ENCODE measurements at regions not wholly inside any gene's neighbourhood (a gene's known extent, or its start where the extent isn't known, plus 50 kb on each side); places are given as distances from the start of the nearest gene placed in this dataset.
"Not testable (repeated sequence)": the region's sequence is repeated elsewhere in the genome, so short reads cannot be mapped to it uniquely, and the experiment has no call there.

GRCh38 chr2:89764571-89765360 is 1073.3 kb downstream of the RPIA start:
- not testable (repeated sequence) for H3K4me3 ChIP-seq (ENCODE audit: low read length); H3K4me2 ChIP-seq (ENCODE audit: low read length); H3K27me3 ChIP-seq (ENCODE audit: insufficient read depth, low read depth, low read length); H3K36me3 ChIP-seq (ENCODE audit: insufficient read depth, low read length); H3K9me2 ChIP-seq (ENCODE audit: insufficient read depth, low read length); H2AFZ ChIP-seq (ENCODE audit: low read depth, low read length); H3F3A ChIP-seq (ENCODE audit: insufficient read depth, low read length, poor library complexity, severe bottlenecking); H3K27ac ChIP-seq (ENCODE audit: low read length); H3K79me2 ChIP-seq (replicated peaks; ENCODE audit: insufficient read depth, low read length); H4K20me1 ChIP-seq (ENCODE audit: insufficient read depth); H3K9ac ChIP-seq (ENCODE audit: low read length)
- peaks cover 36% of the 10 kb centered on the region for H3K9me3 ChIP-seq (ENCODE audit: low read length)

- H3K27ac ChIP-seq (ENCODE audit: low read length); H3K36me3 ChIP-seq (ENCODE audit: insufficient read depth, low read length); H4K20me1 ChIP-seq (ENCODE audit: insufficient read depth); H3K4me2 ChIP-seq (ENCODE audit: low read length); H3F3A ChIP-seq (ENCODE audit: insufficient read depth, low read length, poor library complexity, severe bottlenecking); H3K27me3 ChIP-seq (ENCODE audit: insufficient read depth, low read depth, low read length); H3K9ac ChIP-seq (ENCODE audit: low read length); H3K4me3 ChIP-seq (ENCODE audit: low read length); H3K9me2 ChIP-seq (ENCODE audit: insufficient read depth, low read length); H3K79me2 ChIP-seq (replicated peaks; ENCODE audit: insufficient read depth, low read length); H2AFZ ChIP-seq (ENCODE audit: low read depth, low read length): not testable (repeated sequence)
- peaks cover 36% of the 10 kb centered on the region for H3K9me3 ChIP-seq (ENCODE audit: low read length)
Observed at GRCh38 chr2:89765361-89765718, 1073.9 kb downstream of the RPIA start.

GRCh38 chr2:89766141-89766990 is 1074.9 kb downstream of the RPIA start:
- not testable (repeated sequence) for H3K9ac ChIP-seq (ENCODE audit: low read length); H3K79me2 ChIP-seq (replicated peaks; ENCODE audit: insufficient read depth, low read length); H3F3A ChIP-seq (ENCODE audit: insufficient read depth, low read length, poor library complexity, severe bottlenecking); H3K27me3 ChIP-seq (ENCODE audit: insufficient read depth, low read depth, low read length); H4K20me1 ChIP-seq (ENCODE audit: insufficient read depth); H3K4me2 ChIP-seq (ENCODE audit: low read length); H3K4me3 ChIP-seq (ENCODE audit: low read length); H3K36me3 ChIP-seq (ENCODE audit: insufficient read depth, low read length); H3K27ac ChIP-seq (ENCODE audit: low read length); H2AFZ ChIP-seq (ENCODE audit: low read depth, low read length); H3K9me2 ChIP-seq (ENCODE audit: insufficient read depth, low read length)
- H3K9me3 ChIP-seq (ENCODE audit: low read length) = peaks cover 36% of the 10 kb centered on the region

DNA sequence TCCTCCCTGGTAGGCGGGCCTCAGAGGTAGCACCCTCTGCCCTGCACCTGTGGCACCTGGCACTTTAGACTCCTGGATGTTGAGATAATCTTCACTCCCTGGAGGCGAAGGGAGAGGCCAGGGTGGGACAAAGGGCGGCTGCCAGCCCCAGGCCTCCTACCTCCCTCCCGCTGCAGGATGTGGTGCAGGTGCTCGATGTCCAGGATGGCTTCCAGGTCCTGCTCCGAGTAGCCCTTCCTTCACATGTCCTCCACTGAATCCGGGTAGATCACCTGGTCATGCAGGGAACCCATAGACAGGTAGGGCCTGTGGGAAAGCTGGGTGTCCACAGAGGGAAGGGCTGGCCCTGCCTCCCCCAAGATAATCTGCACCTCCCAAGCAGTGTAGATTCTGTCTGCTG is 1075.6 kb downstream of the RPIA start:
- H3K4me3 ChIP-seq (ENCODE audit: low read length); H2AFZ ChIP-seq (ENCODE audit: low read depth, low read length); H3K9ac ChIP-seq (ENCODE audit: low read length); H3K36me3 ChIP-seq (ENCODE audit: insufficient read depth, low read length); H3K4me2 ChIP-seq (ENCODE audit: low read length); H4K20me1 ChIP-seq (ENCODE audit: insufficient read depth); H3K27ac ChIP-seq (ENCODE audit: low read length); H3K79me2 ChIP-seq (replicated peaks; ENCODE audit: insufficient read depth, low read length); H3K27me3 ChIP-seq (ENCODE audit: insufficient read depth, low read depth, low read length); H3K9me2 ChIP-seq (ENCODE audit: insufficient read depth, low read length); H3F3A ChIP-seq (ENCODE audit: insufficient read depth, low read length, poor library complexity, severe bottlenecking): not testable (repeated sequence)
- peaks cover 36% of the 10 kb centered on the region for H3K9me3 ChIP-seq (ENCODE audit: low read length)

DNA sequence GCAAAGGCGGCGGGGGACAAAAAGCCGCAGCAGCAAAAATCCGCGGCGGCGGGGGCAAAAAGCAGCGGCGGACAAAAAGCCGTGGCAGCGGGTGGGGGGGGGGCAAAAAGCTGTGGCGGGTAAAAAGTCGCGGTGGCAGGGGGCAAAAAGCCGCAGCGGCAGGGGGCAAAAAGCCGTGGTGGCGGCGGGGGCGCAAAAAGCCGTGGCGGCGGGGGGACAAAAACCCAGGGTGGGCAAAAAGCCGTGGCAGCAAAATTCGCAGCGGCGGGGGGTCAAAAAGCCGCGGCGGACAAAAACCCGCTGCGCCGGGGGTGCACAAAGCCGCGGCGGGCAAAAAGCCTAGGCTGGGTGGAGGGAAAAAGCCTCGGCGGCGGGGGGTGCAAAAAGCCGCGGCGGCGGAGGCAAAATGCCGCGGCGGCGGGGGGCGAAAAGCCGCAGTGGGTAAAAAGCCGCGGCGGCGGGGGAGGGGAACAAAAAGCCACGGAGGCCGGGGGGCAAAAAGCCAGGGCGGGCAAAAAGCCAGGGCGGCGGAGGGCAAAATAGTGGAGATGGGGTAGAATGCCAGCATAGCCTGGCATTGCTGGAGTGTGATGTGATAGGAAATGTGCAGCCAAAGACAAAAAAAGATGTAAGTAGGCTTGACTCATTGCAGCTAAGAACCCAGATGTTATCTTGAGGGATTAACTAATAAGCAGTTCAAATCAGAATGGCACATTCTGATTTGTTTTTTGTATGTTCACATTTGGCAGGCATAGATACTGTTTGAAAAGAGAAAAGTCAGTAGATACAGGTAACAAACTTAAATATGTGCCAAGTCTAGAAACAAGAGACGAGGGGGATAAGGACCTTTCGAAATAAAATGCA is 1076.3 kb downstream of the RPIA start:
- H2AFZ ChIP-seq (ENCODE audit: low read depth, low read length) = no peak overlapping the region
- H3K4me2 ChIP-seq (ENCODE audit: low read length) = no peak overlapping the region
- H3K9me3 ChIP-seq (ENCODE audit: low read length) = peaks cover 40% of the 10 kb centered on the region
- TF ChIP-seq MXI1 (conservative IDR thresholded peaks at IDR 0.05; ENCODE audit: poor library complexity, severe bottlenecking) (no peak), TAF1 (IDR thresholded peaks at IDR 0.05; ENCODE audit: low read depth) (no peak), EZH2 (IDR thresholded peaks at IDR 0.05; ENCODE audit: borderline replicate concordance, insufficient read depth, low read length, poor library complexity, severe bottlenecking) (no peak), EP300 (conservative IDR thresholded peaks at IDR 0.05; ENCODE audit: poor library complexity, severe bottlenecking) (no peak), POLR2AphosphoS5 (IDR thresholded peaks at IDR 0.05) (no peak), REST (IDR thresholded peaks at IDR 0.05; ENCODE audit: borderline replicate concordance) (no peak), RAD21 (conservative IDR thresholded peaks at IDR 0.05) (no peak), SMC3 (conservative IDR thresholded peaks at IDR 0.05; ENCODE audit: poor library complexity) (no peak)

More for the DNA sequence above, 1076.3 kb downstream of the RPIA start:
- no peak overlapping the region for H3K27ac ChIP-seq (ENCODE audit: low read length)
- H3F3A ChIP-seq (ENCODE audit: insufficient read depth, low read length, poor library complexity, severe bottlenecking) = no peaks in the 10 kb centered on the region
- no peaks in the 10 kb centered on the region for H4K20me1 ChIP-seq (ENCODE audit: insufficient read depth)
- no peak overlapping the region for H3K4me3 ChIP-seq (ENCODE audit: low read length)
- H3K79me2 ChIP-seq (replicated peaks; ENCODE audit: insufficient read depth, low read length) = no peaks in the 10 kb centered on the region
- H3K27me3 ChIP-seq (ENCODE audit: insufficient read depth, low read depth, low read length) = no peaks in the 10 kb centered on the region
- no peak overlapping the region for H3K9ac ChIP-seq (ENCODE audit: low read length)
- H3K9me2 ChIP-seq (ENCODE audit: insufficient read depth, low read length) = no peaks in the 10 kb centered on the region
- no peaks in the 10 kb centered on the region for H3K36me3 ChIP-seq (ENCODE audit: insufficient read depth, low read length)
